OCI-LY7 (cell line): ENCODE measurements at regions not wholly inside any gene's neighbourhood (a gene's known extent, or its start where the extent isn't known, plus 50 kb on each side); places are given as distances from the start of the nearest gene placed in this dataset.
"Not testable (repeated sequence)": the region's sequence is repeated elsewhere in the genome, so short reads cannot be mapped to it uniquely, and the experiment has no call there.

Source experiments
- BruUV-seq: library from RNA; stranded (reverse); fragments of 400-500 nt; replicated peaks from 2 replicates; lab custom pipeline; 2021; lab: Mats Ljungman, UMichigan
- CTCF ChIA-PET: fragments of 300-600 bp; sonication (Branson Sonifier 250); formaldehyde crosslinking; loops from one replicate; lab custom pipeline; 2022; ENCODE audit warnings: antibody characterized with exemption; ENCODE audit not compliant: unreplicated experiment; lab: Charles Lee
- POLR2A ChIA-PET: fragments of 300-600 bp; sonication (Branson Sonifier 250); formaldehyde crosslinking; loops from one replicate; lab custom pipeline; 2022; ENCODE audit warnings: antibody characterized with exemption; lab: Charles Lee
- DNase-seq: peaks from one replicate; pipeline ENCODE4 v3.0.0-alpha.2; 2015; ENCODE audit warnings: low spot score
- H2AFZ ChIP-seq: fragments of 200-600 bp; sonication (generic), shearing (Covaris generic); 2 replicates; pipeline ENCODE4 v1.6.1; 2014; ENCODE audit warnings: mild to moderate bottlenecking, antibody characterized with exemption, low read length, moderate library complexity
- H3K27ac ChIP-seq: fragments of 200-600 bp; sonication (generic); 2 replicates; pipeline ENCODE4 v1.5.1; 2014; ENCODE audit warnings: mixed run types, low read depth, mild to moderate bottlenecking, moderate library complexity, low read length, inconsistent platforms; ENCODE audit not compliant: poor library complexity, severe bottlenecking
- H3K36me3 ChIP-seq: fragments of 200-600 bp; sonication (generic); 2 replicates; pipeline ENCODE4 v1.6.1; 2014; ENCODE audit warnings: mild to moderate bottlenecking, antibody characterized with exemption, low read length, moderate library complexity, mixed read lengths; ENCODE audit not compliant: insufficient read depth
- H3K4me1 ChIP-seq: fragments of 200-600 bp; sonication (generic); 2 replicates; pipeline ENCODE4 v1.5.1; 2014; ENCODE audit warnings: mild to moderate bottlenecking, low read length; ENCODE audit not compliant: insufficient read depth, poor library complexity, severe bottlenecking
- H3K4me2 ChIP-seq: fragments of 200-600 bp; sonication (generic); 2 replicates; pipeline ENCODE4 v1.6.1; 2014; ENCODE audit warnings: mild to moderate bottlenecking, low read length
- H3K4me3 ChIP-seq: fragments of 200-600 bp; sonication (generic); 2 replicates; pipeline ENCODE4 v1.5.1; 2014; ENCODE audit warnings: mild to moderate bottlenecking, low read depth, low read length; ENCODE audit not compliant: poor library complexity, severe bottlenecking
- H3K79me2 ChIP-seq: fragments of 200-600 bp; sonication (generic); 2 replicates; pipeline ENCODE4 v1.6.1; 2016; ENCODE audit warnings: low read depth, mild to moderate bottlenecking, low read length, moderate library complexity, mixed read lengths; ENCODE audit not compliant: insufficient read depth
- H3K9me2 ChIP-seq: fragments of 200-600 bp; sonication (generic); 2 replicates; pipeline ENCODE4 v1.6.1; 2016; ENCODE audit warnings: mild to moderate bottlenecking, low read length, mixed read lengths; ENCODE audit not compliant: insufficient read depth
- H3K9me3 ChIP-seq: fragments of 200-600 bp; sonication (generic); 2 replicates; pipeline ENCODE4 v1.6.1; 2014; ENCODE audit warnings: mild to moderate bottlenecking, mixed run types, low read length, mixed read lengths
- H4K20me1 ChIP-seq: fragments of 200-600 bp; sonication (generic); 2 replicates; pipeline ENCODE4 v1.6.1; 2014; ENCODE audit warnings: mild to moderate bottlenecking, antibody characterized with exemption, low read length, moderate library complexity, mixed read lengths; ENCODE audit not compliant: insufficient read depth
- intact Hi-C: fragments of 100-400 bp; cut with micrococcal nuclease; formaldehyde crosslinking; loops from one replicate; pipeline ENCODE4 v1.10.0; 2022; ENCODE audit not compliant: unreplicated experiment

- H2AFZ ChIP-seq, H3K9me2 ChIP-seq, H4K20me1 ChIP-seq, DNase-seq, H3K36me3 ChIP-seq, BruUV-seq, intact Hi-C loops, H3K79me2 ChIP-seq, H3K4me3 ChIP-seq, POLR2A ChIA-PET, H3K9me3 ChIP-seq, H3K4me1 ChIP-seq, H3K4me2 ChIP-seq, CTCF ChIA-PET, H3K27ac ChIP-seq: not testable (repeated sequence)
Observed at GRCh38 chr9:40097992-40098391, 742.5 kb downstream of the SPATA31A1 start.

GRCh38 chr9:40106003-40106782 lies 750.7 kb downstream of the SPATA31A1 start:
- BruUV-seq, H4K20me1 ChIP-seq, CTCF ChIA-PET, H3K9me2 ChIP-seq, H3K4me2 ChIP-seq, H3K79me2 ChIP-seq, intact Hi-C loops, H2AFZ ChIP-seq, H3K27ac ChIP-seq, POLR2A ChIA-PET, H3K9me3 ChIP-seq, H3K4me1 ChIP-seq, H3K36me3 ChIP-seq: not testable (repeated sequence)
- H3K4me3 ChIP-seq: peak overlapping the region; percentile 44
- DNase-seq: peak; percentile 1

DNA sequence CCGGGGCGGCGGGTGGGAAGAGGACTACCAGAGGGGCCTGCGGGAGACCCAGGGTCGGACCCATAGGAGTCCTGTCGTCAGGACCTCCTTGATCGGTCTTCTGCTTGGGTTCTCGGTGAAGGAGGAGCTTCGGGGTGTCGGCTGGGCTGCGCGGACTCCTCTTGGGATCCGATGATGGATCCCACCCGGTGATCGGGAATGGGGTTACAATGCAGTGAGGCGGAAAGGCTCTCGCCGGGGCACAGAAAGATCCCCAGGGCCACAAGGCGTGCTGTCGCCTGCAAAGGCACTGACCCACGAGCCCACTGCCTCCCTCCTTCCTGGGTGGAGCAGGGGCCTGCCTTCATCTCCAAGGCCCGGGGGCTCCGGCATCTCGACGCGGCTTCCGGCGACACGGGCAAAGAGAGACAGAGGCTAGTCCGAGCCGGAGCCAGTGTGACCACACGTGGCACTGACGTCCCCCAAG lies 751.3 kb downstream of the SPATA31A1 start:
- H3K27ac ChIP-seq, DNase-seq, POLR2A ChIA-PET, H3K9me3 ChIP-seq, intact Hi-C loops, BruUV-seq, H2AFZ ChIP-seq, H3K4me3 ChIP-seq, H4K20me1 ChIP-seq, H3K79me2 ChIP-seq, H3K4me2 ChIP-seq, CTCF ChIA-PET, H3K9me2 ChIP-seq, H3K4me1 ChIP-seq, H3K36me3 ChIP-seq: not testable (repeated sequence)

DNA sequence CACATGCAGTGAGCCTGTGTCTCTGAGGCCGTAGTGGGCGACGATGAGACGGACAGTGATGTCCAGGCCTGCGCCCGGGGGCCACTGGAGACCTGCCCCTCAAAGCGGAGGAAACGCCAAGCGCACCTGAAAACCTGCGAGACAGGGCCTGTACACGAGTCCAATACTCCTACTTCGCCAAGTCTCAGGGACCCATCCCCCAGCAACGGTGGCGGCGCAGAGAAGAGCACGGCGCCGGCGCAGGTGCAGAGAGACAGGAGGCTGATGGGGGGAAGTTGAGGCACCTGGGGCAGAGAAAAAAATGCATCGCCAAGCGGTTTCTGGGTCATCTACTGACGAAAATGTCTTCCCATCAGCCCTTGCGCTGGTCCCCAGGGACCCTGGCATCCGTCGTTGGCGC lies 751.8 kb downstream of the SPATA31A1 start:
- H3K79me2 ChIP-seq, H3K4me3 ChIP-seq, CTCF ChIA-PET, POLR2A ChIA-PET, DNase-seq, BruUV-seq, H3K4me1 ChIP-seq, H3K9me2 ChIP-seq, H4K20me1 ChIP-seq, intact Hi-C loops, H3K36me3 ChIP-seq, H2AFZ ChIP-seq, H3K4me2 ChIP-seq, H3K9me3 ChIP-seq, H3K27ac ChIP-seq: not testable (repeated sequence)

GRCh38 chr9:40108465-40108864 lies 753.0 kb downstream of the SPATA31A1 start:
- CTCF ChIA-PET, POLR2A ChIA-PET, H3K79me2 ChIP-seq, intact Hi-C loops, H3K4me1 ChIP-seq, BruUV-seq, H3K36me3 ChIP-seq, DNase-seq, H2AFZ ChIP-seq, H4K20me1 ChIP-seq, H3K9me3 ChIP-seq, H3K4me2 ChIP-seq, H3K9me2 ChIP-seq, H3K4me3 ChIP-seq, H3K27ac ChIP-seq: not testable (repeated sequence)

DNA sequence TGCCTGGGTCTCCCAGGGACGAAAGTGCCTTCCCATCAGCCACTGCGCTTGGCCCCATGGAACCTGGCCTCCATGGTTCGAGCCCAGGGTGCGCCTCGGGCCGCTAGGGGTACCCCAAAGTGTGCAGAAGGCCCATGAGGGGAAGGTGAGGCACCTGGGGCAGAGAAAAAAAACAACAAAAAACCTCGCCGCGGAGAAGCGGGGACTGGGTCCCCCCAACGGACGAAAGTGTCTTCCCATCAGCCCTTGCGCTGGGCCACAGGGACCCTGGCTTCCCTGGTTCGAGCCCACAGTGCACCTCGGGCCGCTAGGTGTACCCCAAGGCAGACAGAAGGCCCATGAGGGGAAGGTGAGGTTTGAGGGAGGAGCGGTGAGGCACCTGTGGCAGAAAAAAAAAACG lies 755.3 kb downstream of the SPATA31A1 start:
- CTCF ChIA-PET, H3K9me2 ChIP-seq, H2AFZ ChIP-seq, intact Hi-C loops, H4K20me1 ChIP-seq, H3K36me3 ChIP-seq, H3K27ac ChIP-seq, BruUV-seq, H3K9me3 ChIP-seq, H3K79me2 ChIP-seq, H3K4me3 ChIP-seq, DNase-seq, H3K4me2 ChIP-seq, H3K4me1 ChIP-seq, POLR2A ChIA-PET: not testable (repeated sequence)
